ENCODE measurements at regions not wholly inside any gene's neighbourhood (a gene's known extent, or its start where the extent isn't known, plus 50 kb on each side); places are given as distances from the start of the nearest gene placed in this dataset.
A peak's percentile ranks its signal among the peaks of the same experiment; 100 is the strongest.

- DNase-seq (ENCODE audit: low read depth in 1 of 2, low spot score in 1 of 2) = no peak
Observed at GRCh38 chr3:68060191-68060590, 405.8 kb upstream of the SUCLG2 start.

- no peak for DNase-seq (ENCODE audit: low read depth in 1 of 2, low spot score in 1 of 2)
Observed at GRCh38 chr3:68059628-68060152, 405.3 kb upstream of the SUCLG2 start.

- DNase-seq (ENCODE audit: low read depth in 1 of 2, low spot score in 1 of 2) = peak; percentile 5 to 12
Observed at GRCh38 chr3:68057637-68058320, 403.4 kb upstream of the SUCLG2 start.

DNA sequence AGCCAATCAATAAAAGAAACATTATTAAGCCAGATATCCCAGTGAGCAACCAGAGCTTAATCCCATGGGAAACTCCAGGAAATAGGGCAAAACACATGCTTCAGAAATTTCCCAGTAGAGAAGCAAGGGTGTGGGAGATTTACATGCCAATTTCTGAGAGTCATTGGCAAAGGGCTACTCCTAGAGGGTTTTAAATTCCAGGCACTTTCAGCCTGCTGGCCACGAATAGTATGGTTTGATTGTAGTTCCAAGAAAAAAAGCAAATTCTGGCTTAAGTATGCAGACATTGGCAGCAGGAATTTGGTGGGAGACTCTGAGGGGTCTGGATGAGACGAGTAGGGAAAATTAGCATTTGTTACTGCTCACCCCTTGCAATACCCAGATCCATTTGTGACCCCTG, 402.1 kb upstream of the SUCLG2 start:
- no peak for DNase-seq (ENCODE audit: low read depth in 1 of 2, low spot score in 1 of 2)

DNA sequence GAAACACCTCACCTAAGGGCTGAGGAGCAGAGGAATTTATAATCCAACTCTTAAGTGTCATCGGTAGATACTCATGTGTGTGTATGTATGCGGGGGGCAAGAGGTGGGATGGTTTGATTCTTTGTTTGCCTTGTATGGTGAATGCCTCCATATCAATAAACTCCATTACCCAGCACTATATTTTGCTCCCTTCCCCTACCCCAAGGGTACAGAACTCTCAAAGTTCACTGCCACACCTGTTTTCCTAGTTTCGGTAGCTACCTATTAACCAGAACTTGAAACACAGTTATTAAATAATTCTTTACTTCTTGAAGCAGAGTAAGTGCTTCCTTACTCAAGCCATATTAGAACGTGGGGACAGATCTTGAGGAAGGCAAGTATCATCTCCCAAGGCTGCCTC, 400.8 kb upstream of the SUCLG2 start:
- no peak for DNase-seq (ENCODE audit: low read depth in 1 of 2, low spot score in 1 of 2)

DNA sequence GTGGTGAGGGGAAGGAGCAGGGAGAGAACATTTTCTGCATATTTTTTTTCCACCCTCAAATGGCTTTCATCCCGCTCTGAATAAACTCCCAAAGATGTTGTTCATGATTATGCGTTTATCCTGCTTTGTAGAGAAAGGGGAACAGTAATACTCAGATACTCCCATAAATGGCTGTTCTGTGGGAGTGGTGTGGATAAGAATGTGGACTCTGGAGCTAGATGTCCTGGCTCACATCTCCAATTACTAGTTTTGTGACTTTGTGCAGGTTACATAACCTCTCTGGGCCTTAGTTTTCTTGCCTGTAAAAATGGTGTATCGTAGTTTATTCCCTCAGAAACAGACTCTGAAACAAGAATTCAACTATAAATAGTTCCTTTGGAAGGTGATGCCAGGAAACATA, 395.4 kb upstream of the SUCLG2 start:
- no peak for DNase-seq (ENCODE audit: low read depth in 1 of 2, low spot score in 1 of 2)

DNA sequence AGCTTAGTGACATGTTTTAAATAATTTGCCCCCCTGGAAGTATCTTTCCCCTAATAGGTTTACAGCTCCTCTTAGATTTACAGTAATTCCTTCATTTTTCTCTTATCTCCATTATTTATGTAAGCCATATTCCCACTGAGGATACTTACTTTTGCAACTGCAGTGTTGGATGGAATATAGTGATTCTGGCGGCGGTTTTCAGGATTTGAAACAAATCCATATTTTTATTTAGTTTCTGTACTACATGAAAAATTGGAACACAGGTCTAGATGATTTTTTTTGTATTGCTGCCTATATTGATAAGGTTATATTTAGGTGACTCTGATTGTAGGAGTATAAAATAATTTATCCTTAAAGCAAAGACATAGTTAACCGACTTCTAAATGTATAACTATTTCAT, 391.6 kb upstream of the SUCLG2 start:
- DNase-seq (ENCODE audit: low read depth in 1 of 2, low spot score in 1 of 2) = no peak

- no peak for DNase-seq (ENCODE audit: low read depth in 1 of 2, low spot score in 1 of 2)
Observed at GRCh38 chr3:68033867-68034266, 379.5 kb upstream of the SUCLG2 start.

GRCh38 chr3:68032209-68032608, 377.8 kb upstream of the SUCLG2 start:
- no peak for DNase-seq (ENCODE audit: low read depth in 1 of 2, low spot score in 1 of 2)

GRCh38 chr3:68025189-68025588, 370.8 kb upstream of the SUCLG2 start:
- no peak for DNase-seq (ENCODE audit: low read depth in 1 of 2, low spot score in 1 of 2)

DNA sequence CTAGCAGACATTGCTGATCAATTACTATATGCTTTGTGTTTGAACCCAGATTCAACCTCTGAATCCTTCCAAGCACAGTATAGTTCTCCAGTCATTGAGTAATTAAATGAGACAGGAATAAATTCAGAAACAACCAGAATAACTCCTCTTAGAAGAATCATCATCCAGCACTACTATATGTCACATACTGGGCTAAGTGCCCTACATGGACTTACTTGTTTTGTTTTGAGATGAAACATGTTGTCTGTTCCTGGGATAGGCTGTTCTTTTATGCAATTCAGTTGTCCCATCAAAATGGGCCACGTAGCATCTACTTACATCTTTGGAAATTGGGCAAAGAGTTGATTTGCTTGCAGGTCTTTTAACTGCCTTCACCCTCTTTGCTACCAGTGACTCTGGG, 365.5 kb upstream of the SUCLG2 start:
- DNase-seq (ENCODE audit: low read depth in 1 of 2, low spot score in 1 of 2) = no peak

GRCh38 chr3:68018275-68018674, 363.9 kb upstream of the SUCLG2 start:
- no peak for DNase-seq (ENCODE audit: low read depth in 1 of 2, low spot score in 1 of 2)

DNA sequence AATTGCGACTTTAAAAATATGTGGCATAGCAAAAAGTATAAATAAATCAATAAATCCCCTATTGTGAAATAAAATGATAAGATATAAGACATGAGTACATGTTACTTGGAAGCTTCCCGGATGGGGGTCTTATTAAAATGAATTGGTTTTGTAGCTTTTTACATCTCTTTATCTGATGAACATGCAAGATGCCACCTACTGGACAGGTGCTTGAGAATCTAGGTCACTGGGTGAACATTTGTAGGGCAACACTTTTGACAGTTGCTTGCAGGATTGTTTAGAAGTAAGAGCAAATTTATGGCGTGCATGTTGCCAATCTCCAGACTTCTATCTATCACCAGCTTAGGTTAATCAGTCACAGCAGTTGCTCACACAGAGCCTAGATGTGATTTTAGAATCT, 362.7 kb upstream of the SUCLG2 start:
- no peak for DNase-seq (ENCODE audit: low read depth in 1 of 2, low spot score in 1 of 2)

DNA sequence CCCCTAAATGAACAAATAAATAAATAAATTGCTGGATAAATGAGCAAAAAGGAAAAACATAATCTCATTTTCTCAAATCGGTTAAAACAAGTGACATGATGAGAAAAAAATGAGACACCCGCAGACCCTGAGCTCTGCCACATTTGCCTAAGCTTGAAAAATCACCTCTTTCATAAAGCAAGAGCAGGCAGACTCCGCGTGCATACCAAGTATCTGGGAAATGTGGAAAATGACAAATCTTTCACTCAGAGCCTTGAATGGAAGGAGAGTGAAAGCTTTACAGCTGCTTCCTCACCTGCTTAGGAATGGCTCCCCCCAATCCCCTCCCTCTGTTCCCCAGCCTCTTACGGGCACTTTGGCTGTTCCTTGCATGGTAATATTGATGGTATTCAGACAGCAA, 355.5 kb upstream of the SUCLG2 start:
- DNase-seq (ENCODE audit: low read depth in 1 of 2, low spot score in 1 of 2) = no peak

DNA sequence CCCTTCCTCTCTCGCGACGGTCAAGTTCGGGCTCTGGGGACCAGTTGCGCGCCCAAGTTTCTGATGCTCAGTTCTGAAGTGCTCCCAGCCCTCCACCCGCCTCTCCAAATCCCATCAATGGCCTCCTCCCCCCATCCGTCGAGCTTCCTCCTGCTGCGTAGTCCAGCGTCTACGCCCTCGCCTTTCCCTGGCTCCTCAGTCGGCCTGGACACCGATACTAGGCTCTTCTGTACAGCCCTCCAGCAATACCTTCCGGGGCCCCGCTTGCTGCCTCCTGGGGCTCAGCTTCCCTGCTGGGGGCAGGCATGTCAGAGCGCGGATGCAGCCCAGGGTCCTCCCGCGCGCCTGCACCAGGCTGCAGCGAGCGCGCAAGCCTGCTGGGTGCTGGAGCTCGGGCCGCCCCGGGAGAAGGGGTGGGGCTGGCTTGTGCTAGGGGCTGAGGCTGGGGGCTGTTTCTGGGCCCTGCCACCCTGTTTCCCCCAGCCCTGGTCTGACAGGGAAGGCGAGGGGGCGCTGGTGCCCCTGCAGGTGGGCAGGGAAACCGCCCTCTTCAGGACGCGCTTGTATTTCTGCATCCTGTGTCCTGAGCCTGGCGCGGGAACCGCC, 353.3 kb upstream of the SUCLG2 start:
- peak in 1 of 2 donors; percentile 1 for DNase-seq (ENCODE audit: low read depth in 1 of 2, low spot score in 1 of 2)

DNA sequence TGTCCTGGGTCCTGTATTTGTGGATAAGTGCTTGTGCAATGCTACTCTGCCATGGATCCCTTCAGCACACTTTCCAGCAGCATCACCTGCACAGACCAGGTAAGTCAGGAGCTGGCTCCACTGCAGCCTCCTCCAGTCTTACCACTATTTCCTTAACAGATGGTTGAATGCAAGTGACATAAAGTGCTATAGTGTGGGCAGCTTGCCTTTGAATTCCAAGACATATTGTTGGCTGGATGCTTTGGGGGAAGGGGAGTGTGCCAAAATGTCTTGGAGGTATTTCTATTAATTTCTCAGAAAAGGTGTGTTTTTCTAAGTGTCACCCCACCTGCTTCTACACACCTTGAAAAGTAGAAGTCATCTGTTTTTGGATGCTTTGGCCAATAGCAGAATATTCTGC, 352.2 kb upstream of the SUCLG2 start:
- DNase-seq (ENCODE audit: low read depth in 1 of 2, low spot score in 1 of 2) = no peak

GRCh38 chr3:68004091-68004490, 349.7 kb upstream of the SUCLG2 start:
- DNase-seq (ENCODE audit: low read depth in 1 of 2, low spot score in 1 of 2) = no peak

DNA sequence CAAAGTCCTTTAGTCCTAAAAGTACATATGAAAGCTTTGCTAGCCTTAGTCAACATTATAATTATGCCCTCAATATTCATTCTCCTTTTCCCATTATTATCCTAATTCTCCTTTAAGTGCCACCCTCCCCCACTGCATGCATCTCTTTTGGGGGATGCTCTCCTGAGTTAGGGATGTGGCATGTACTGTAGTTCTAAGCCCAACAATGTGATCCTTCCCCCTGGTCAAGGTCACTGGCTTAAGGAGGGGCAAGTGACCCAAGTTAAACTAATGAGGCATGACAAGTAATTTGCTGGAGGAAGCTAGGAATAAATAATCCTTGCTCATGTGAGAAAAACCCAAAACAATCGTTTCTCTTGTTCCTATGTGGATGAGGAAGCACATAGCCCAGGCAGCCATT, 343.9 kb upstream of the SUCLG2 start:
- DNase-seq (ENCODE audit: low read depth in 1 of 2, low spot score in 1 of 2) = no peak

DNA sequence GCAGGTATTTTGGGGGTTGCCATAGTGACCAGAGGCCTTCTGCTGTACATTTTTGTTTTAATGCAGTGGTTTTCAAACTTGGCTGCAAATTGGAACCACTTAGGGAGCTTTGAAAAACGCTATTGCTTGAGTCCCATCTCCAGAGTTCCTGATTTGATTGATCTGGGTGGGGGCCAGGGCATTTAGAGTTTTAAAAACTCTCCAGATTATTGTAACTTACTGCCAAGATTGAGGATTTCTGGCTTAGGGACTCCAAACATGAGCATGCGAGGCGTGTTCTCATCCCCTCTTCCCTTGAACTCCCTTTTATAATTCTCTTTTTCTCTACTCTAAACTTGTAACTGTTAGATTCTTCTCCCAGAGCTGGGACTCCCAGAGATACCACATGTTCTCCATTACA, 340.8 kb upstream of the SUCLG2 start:
- no peak for DNase-seq (ENCODE audit: low read depth in 1 of 2, low spot score in 1 of 2)

DNA sequence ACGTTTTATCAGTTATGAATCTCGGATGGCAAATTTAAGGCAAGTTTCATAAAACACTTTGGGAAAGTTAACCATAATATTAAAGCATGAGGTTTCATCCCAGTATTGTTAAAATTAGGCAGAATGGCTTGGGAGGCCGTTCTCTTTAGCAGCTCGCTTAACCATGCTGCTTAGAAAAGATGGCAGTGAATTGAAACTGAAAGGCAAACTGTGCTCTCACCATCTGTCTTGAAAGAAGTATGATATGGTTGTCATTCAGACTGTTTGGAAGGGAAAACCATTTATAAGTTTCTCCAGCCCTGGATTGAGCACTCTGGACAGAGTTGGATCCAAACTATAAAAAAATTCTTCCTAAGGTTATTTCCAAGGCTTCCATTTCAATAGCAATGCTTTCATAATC, 332.3 kb upstream of the SUCLG2 start:
- no peak for DNase-seq (ENCODE audit: low read depth in 1 of 2, low spot score in 1 of 2)

DNA sequence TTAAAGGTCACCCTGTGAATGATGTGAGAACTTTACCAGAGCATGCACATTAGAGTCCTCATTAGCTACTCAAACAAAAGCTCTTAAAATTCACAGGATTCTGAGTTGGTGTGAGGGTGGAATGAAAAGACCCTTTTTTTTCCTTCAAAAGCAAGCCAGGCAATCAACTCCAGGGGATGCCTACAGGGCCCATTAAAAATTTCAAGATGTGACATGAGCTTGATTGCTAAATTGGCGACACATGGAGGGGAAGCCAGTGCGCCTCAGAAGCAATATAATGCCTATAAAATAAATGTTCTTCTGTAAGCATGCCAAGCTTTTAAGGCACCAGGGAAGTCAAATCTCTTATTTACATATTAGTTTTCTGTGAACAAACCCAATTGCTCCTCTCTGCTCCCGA, 328.8 kb upstream of the SUCLG2 start:
- DNase-seq (ENCODE audit: low read depth in 1 of 2, low spot score in 1 of 2) = no peak

DNA sequence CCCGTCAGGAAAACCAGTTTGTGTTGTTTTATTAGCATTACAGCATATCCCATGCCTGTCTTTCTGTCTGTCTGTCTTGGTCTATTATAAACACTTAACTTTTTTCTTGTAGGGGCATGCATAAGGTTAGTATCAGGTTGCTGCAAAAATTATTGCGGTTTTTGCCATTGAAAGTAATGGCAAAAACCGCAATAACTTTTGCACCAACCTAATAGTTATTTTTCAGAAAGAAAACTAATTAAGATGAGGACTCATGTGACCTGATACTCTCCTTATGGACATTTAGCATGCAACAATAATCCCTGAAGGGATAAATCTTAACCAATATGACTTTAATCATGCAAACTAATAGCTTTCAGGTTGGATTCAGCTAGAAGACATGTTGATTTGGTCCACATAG, 326.7 kb upstream of the SUCLG2 start:
- DNase-seq (ENCODE audit: low read depth in 1 of 2, low spot score in 1 of 2) = no peak

- DNase-seq (ENCODE audit: low read depth in 1 of 2, low spot score in 1 of 2) = no peak
Observed at GRCh38 chr3:67979342-67979741, 324.9 kb upstream of the SUCLG2 start.

Measured in stimulated activated CD4-positive, alpha-beta T cell treated with anti-CD3 and anti-CD28 coated beads, Interleukin-15, amount 100 ng/mL, for 1 hour (primary cell).